ENCODE measurements at regions not wholly inside any gene's neighbourhood (a gene's known extent, or its start where the extent isn't known, plus 50 kb on each side); places are given as distances from the start of the nearest gene placed in this dataset.

- DNase-seq, result no peak
Observed at GRCh38 chr13:105961438-105961837, 574.0 kb downstream of the EFNB2 start.

GRCh38 chr13:105960326-105960725 is 575.1 kb downstream of the EFNB2 start:
- DNase-seq, result no peak

GRCh38 chr13:105959876-105960275 is 575.6 kb downstream of the EFNB2 start:
- no peak for DNase-seq

- no peak for DNase-seq
Observed at GRCh38 chr13:105957769-105958438, 577.6 kb downstream of the EFNB2 start.

- DNase-seq, result no peak
Observed at GRCh38 chr13:105956921-105957320, 578.5 kb downstream of the EFNB2 start.

- DNase-seq, result no peak
Observed at GRCh38 chr13:105952973-105953290, 582.5 kb downstream of the EFNB2 start.

GRCh38 chr13:105952233-105952972 is 583.1 kb downstream of the EFNB2 start:
- DNase-seq, result no peak

GRCh38 chr13:105948143-105948542 is 587.3 kb downstream of the EFNB2 start:
- no peak for DNase-seq

GRCh38 chr13:105940882-105941281 is 594.6 kb downstream of the EFNB2 start:
- DNase-seq, result no peak

GRCh38 chr13:105937451-105937850 is 598.0 kb downstream of the EFNB2 start:
- DNase-seq, result no peak

GRCh38 chr13:105936816-105937215 is 598.6 kb downstream of the EFNB2 start:
- no peak for DNase-seq

GRCh38 chr13:105929505-105929904 is 606.0 kb downstream of the EFNB2 start:
- DNase-seq, result no peak

- no peak for DNase-seq
Observed at GRCh38 chr13:105928901-105929300, 606.6 kb downstream of the EFNB2 start.

GRCh38 chr13:105928048-105928447 is 607.4 kb downstream of the EFNB2 start:
- no peak for DNase-seq

- DNase-seq, result no peak
Observed at GRCh38 chr13:105925496-105925895, 610.0 kb downstream of the EFNB2 start.

GRCh38 chr13:105921711-105922110 is 613.8 kb downstream of the EFNB2 start:
- no peak for DNase-seq

- DNase-seq, result no peak
Observed at GRCh38 chr13:105920370-105920769, 615.1 kb downstream of the EFNB2 start.

- no peak for DNase-seq
Observed at GRCh38 chr13:105918842-105919741, 616.4 kb downstream of the EFNB2 start.

GRCh38 chr13:105915146-105915850 is 620.2 kb downstream of the EFNB2 start:
- no peak for DNase-seq

- DNase-seq, result no peak
Observed at GRCh38 chr13:105914291-105915036, 621.0 kb downstream of the EFNB2 start.

GRCh38 chr13:105908586-105908985 is 626.9 kb downstream of the EFNB2 start:
- no peak for DNase-seq

- no peak for DNase-seq
Observed at GRCh38 chr13:105907319-105908019, 628.0 kb downstream of the EFNB2 start.

Measured in NCI-H345 (cell line).